ENCODE measurements at regions not wholly inside any gene's neighbourhood (a gene's known extent, or its start where the extent isn't known, plus 50 kb on each side); places are given as distances from the start of the nearest gene placed in this dataset.
"Not testable (repeated sequence)": the region's sequence is repeated elsewhere in the genome, so short reads cannot be mapped to it uniquely, and the experiment has no call there.

GRCh38 chr7:93028610-93029009 lies 89.2 kb downstream of the SAMD9 start:
- no peak overlapping the region for H3K4me3 ChIP-seq (ENCODE audit: low read depth, low read length)
- no peak for DNase-seq (ENCODE audit: low read depth)
- TF ChIP-seq CTCF (IDR thresholded peaks at IDR 0.05; ENCODE audit: low read depth, low read length, missing control alignments) = no peak

GRCh38 chr7:93027044-93027443 lies 90.7 kb downstream of the SAMD9 start:
- DNase-seq (ENCODE audit: low read depth) = no peak
- no peak for TF ChIP-seq CTCF (IDR thresholded peaks at IDR 0.05; ENCODE audit: low read depth, low read length, missing control alignments)
- no peak overlapping the region for H3K4me3 ChIP-seq (ENCODE audit: low read depth, low read length)

- TF ChIP-seq CTCF (IDR thresholded peaks at IDR 0.05; ENCODE audit: low read depth, low read length, missing control alignments) = no peak
- DNase-seq (ENCODE audit: low read depth) = no peak
- H3K4me3 ChIP-seq (ENCODE audit: low read depth, low read length) = no peak overlapping the region
Observed at GRCh38 chr7:93026425-93026824, 91.4 kb downstream of the SAMD9 start.

- no peak for TF ChIP-seq CTCF (IDR thresholded peaks at IDR 0.05; ENCODE audit: low read depth, low read length, missing control alignments)
- DNase-seq (ENCODE audit: low read depth) = no peak
- no peak overlapping the region for H3K4me3 ChIP-seq (ENCODE audit: low read depth, low read length)
Observed at GRCh38 chr7:93025389-93025788, 92.4 kb downstream of the SAMD9 start.

- DNase-seq (ENCODE audit: low read depth); H3K4me3 ChIP-seq (ENCODE audit: low read depth, low read length): not testable (repeated sequence)
Observed at GRCh38 chr7:93022931-93023478, 94.8 kb downstream of the SAMD9 start.

- no peak for DNase-seq (ENCODE audit: low read depth)
- H3K4me3 ChIP-seq (ENCODE audit: low read depth, low read length) = no peak overlapping the region
- TF ChIP-seq CTCF (IDR thresholded peaks at IDR 0.05; ENCODE audit: low read depth, low read length, missing control alignments) = no peak
Observed at GRCh38 chr7:93021748-93022147, 96.0 kb downstream of the SAMD9 start.

GRCh38 chr7:93018716-93019115 lies 99.1 kb downstream of the SAMD9 start:
- DNase-seq (ENCODE audit: low read depth) = no peak
- TF ChIP-seq CTCF (IDR thresholded peaks at IDR 0.05; ENCODE audit: low read depth, low read length, missing control alignments) = no peak
- H3K4me3 ChIP-seq (ENCODE audit: low read depth, low read length) = no peak overlapping the region

Data from GM12864 (cell line).